IMR-90 (cell line): ENCODE measurements at regions not wholly inside any gene's neighbourhood (a gene's known extent, or its start where the extent isn't known, plus 50 kb on each side); places are given as distances from the start of the nearest gene placed in this dataset.

Experiments used
- ATAC-seq: fragments of 200-7000 bp; cut with Tn5 transposase; 2 replicates; pipeline ENCODE4 v1.9.1; 2020; ENCODE audit warnings: low read depth, mild to moderate bottlenecking, moderate library complexity
- BruUV-seq: library from RNA; stranded (reverse); fragments of 400-500 nt; replicated peaks from 2 replicates; lab custom pipeline; 2021; lab: Mats Ljungman, UMichigan
- CTCF ChIA-PET: fragments of 300-600 bp; formaldehyde crosslinking; extraction: SDS; loops from one replicate; lab custom pipeline; 2021; ENCODE audit warnings: antibody characterized with exemption; lab: Yijun Ruan, JAX
- POLR2A ChIA-PET: fragments of 300-600 bp; sonication (Branson Sonifier 250); formaldehyde crosslinking; loops from one replicate; lab custom pipeline; 2022; ENCODE audit warnings: antibody characterized with exemption; ENCODE audit not compliant: unreplicated experiment; lab: Charles Lee
- DNase-seq: peaks from one replicate; pipeline ENCODE4 v3.0.0; 2013
- H2AFZ ChIP-seq: replicated peaks from 2 replicates; pipeline ENCODE3; 2013; ENCODE audit warnings: low read length, mild to moderate bottlenecking; ENCODE audit not compliant: poor library complexity
- H2AK5ac ChIP-seq: 2 replicates; pipeline ENCODE4 v1.6.1; 2013; ENCODE audit warnings: low read depth, low read length, inconsistent platforms
- H2AK9ac ChIP-seq: replicated peaks from 2 replicates; pipeline ENCODE3; 2013; ENCODE audit warnings: mild to moderate bottlenecking, low read depth, low read length, moderate library complexity; ENCODE audit not compliant: poor library complexity
- H2BK120ac ChIP-seq: 2 replicates; pipeline ENCODE4 v1.6.1; 2013; ENCODE audit warnings: low read depth, low read length, inconsistent platforms
- H2BK15ac ChIP-seq: 3 replicates; pipeline ENCODE4 v1.6.1; 2013; ENCODE audit warnings: low read depth, low read length, inconsistent platforms
- H2BK20ac ChIP-seq: 2 replicates; pipeline ENCODE4 v1.6.1; 2013; ENCODE audit warnings: low read depth, mild to moderate bottlenecking, inconsistent platforms, low read length, moderate library complexity
- H2BK5ac ChIP-seq: 2 replicates; pipeline ENCODE4 v1.6.1; 2013; ENCODE audit warnings: mild to moderate bottlenecking, low read depth, low read length, inconsistent platforms; ENCODE audit not compliant: poor library complexity, severe bottlenecking
- H3K14ac ChIP-seq: replicated peaks from 2 replicates; pipeline ENCODE4 v1.6.1; 2013; ENCODE audit warnings: low read depth, low read length, inconsistent platforms
- H3K18ac ChIP-seq: 2 replicates; pipeline ENCODE4 v1.6.1; 2013; ENCODE audit warnings: low read depth, low read length, control low read depth
- H3K23ac ChIP-seq: 2 replicates; pipeline ENCODE4 v1.6.1; 2013; ENCODE audit warnings: low read depth, low read length, inconsistent platforms
- H3K27ac ChIP-seq: 2 replicates; pipeline ENCODE4 v1.5.1; 2013; ENCODE audit warnings: mild to moderate bottlenecking, control low read depth, low read length; ENCODE audit not compliant: insufficient read depth
- H3K27me3 ChIP-seq: 2 replicates; pipeline ENCODE4 v1.6.1; 2013; ENCODE audit warnings: low read length; ENCODE audit not compliant: control insufficient read depth, insufficient read depth
- H3K36me3 ChIP-seq: 2 replicates; pipeline ENCODE4 v1.6.1; 2013; ENCODE audit warnings: low read length, mixed read lengths; ENCODE audit not compliant: control insufficient read depth, insufficient read depth
- H3K4ac ChIP-seq: 2 replicates; pipeline ENCODE4 v1.6.1; 2013; ENCODE audit warnings: low read depth, low read length, inconsistent platforms
- H3K4me1 ChIP-seq: 2 replicates; pipeline ENCODE4 v1.6.1; 2013; ENCODE audit warnings: low read length, mixed read lengths; ENCODE audit not compliant: control insufficient read depth, insufficient read depth
- H3K4me2 ChIP-seq: 2 replicates; pipeline ENCODE4 v1.6.1; 2013; ENCODE audit warnings: low read depth, mild to moderate bottlenecking, control low read depth, low read length, moderate library complexity
- H3K4me3 ChIP-seq: 2 replicates; pipeline ENCODE4 v1.5.1; 2013; ENCODE audit warnings: low read depth, mild to moderate bottlenecking, control low read depth, low read length, moderate library complexity; ENCODE audit not compliant: insufficient read depth
- H3K56ac ChIP-seq: 2 replicates; pipeline ENCODE4 v1.6.1; 2013; ENCODE audit warnings: low read length, inconsistent platforms; ENCODE audit not compliant: insufficient read depth; ENCODE audit errors: extremely low read depth
- H3K79me1 ChIP-seq, 2 experiments: 2 replicates each; pipeline ENCODE4 v1.6.1; 2013; ENCODE audit warnings: low read length in 2 of 2, inconsistent platforms in 1 of 2, low read depth in 1 of 2
- H3K9ac ChIP-seq: 2 replicates; pipeline ENCODE4 v1.6.1; 2013; ENCODE audit warnings: low read depth, low read length, control low read depth
- H3K9me1 ChIP-seq: 2 replicates; pipeline ENCODE4 v1.6.1; 2013; ENCODE audit warnings: low read length, inconsistent platforms; ENCODE audit not compliant: insufficient read depth
- H3K9me3 ChIP-seq: 2 replicates; pipeline ENCODE4 v1.6.1; 2013; ENCODE audit warnings: low read length; ENCODE audit not compliant: control insufficient read depth, insufficient read depth
- H4K20me1 ChIP-seq: 2 replicates; pipeline ENCODE4 v1.6.1; 2013; ENCODE audit warnings: low read length, inconsistent platforms; ENCODE audit not compliant: insufficient read depth
- H4K5ac ChIP-seq: 2 replicates; pipeline ENCODE4 v1.6.1; 2013; ENCODE audit warnings: mild to moderate bottlenecking, low read depth, low read length, control low read depth
- H4K8ac ChIP-seq, 2 experiments: 2 replicates each; pipeline ENCODE4 v1.6.1; 2013; ENCODE audit warnings: low read depth in 2 of 2, low read length in 2 of 2, control low read depth in 1 of 2, inconsistent platforms in 1 of 2
- H4K91ac ChIP-seq: 2 replicates; pipeline ENCODE4 v1.6.1; 2013; ENCODE audit warnings: low read depth, low read length, inconsistent platforms; ENCODE audit not compliant: insufficient read depth
- CEBPB ChIP-seq: IDR thresholded peaks from 2 replicates; pipeline ENCODE4 v1.6.1; 2012; ENCODE audit warnings: low read depth, low read length, improper control_type of control experiment
- MAZ ChIP-seq: IDR thresholded peaks from 2 replicates; pipeline ENCODE4 v1.6.1; 2012; ENCODE audit warnings: low read depth, mild to moderate bottlenecking, low read length, improper control_type of control experiment, moderate library complexity, borderline replicate concordance
- MXI1 ChIP-seq: IDR thresholded peaks from 2 replicates; pipeline ENCODE4 v1.6.1; 2012; ENCODE audit warnings: low read depth, mild to moderate bottlenecking, low read length, moderate library complexity, borderline replicate concordance
- POLR2A ChIP-seq: IDR thresholded peaks from 2 replicates; pipeline ENCODE4 v1.6.1; 2012; ENCODE audit warnings: mild to moderate bottlenecking, low read depth, low read length
- RCOR1 ChIP-seq: IDR thresholded peaks from 2 replicates; pipeline ENCODE4 v1.6.1; 2012; ENCODE audit warnings: mild to moderate bottlenecking, low read length, improper control_type of control experiment; ENCODE audit not compliant: insufficient replicate concordance
- RFX5 ChIP-seq: IDR thresholded peaks from 2 replicates; pipeline ENCODE4 v1.8.0; 2012; ENCODE audit warnings: low read depth, mild to moderate bottlenecking, low read length, moderate library complexity
- WGBS, 2 experiments: methylation state at CpG; one replicate each; pipeline versions ENCODE4 v1.1.5 to v1.1.7; 2013; ENCODE audit warnings: missing lambda C conversion rate in 2 of 2; ENCODE audit not compliant: insufficient read length in 1 of 2; ENCODE audit errors: extremely low coverage in 2 of 2; 5-methylcytosine and 5-hydroxymethylcytosine counted together
- dilution Hi-C: fragments of 300-500 bp; cut with HindIII; formaldehyde crosslinking; loops from one replicate; pipeline ENCODE4 v1.14.3; 2018; ENCODE audit warnings: low sequenced_read_pairs; ENCODE audit not compliant: unreplicated experiment
- in situ Hi-C: fragments of 300-500 bp; cut with MboI; formaldehyde crosslinking; loops from 3 replicates; pipeline ENCODE4 v1.14.3; 2019; ENCODE audit warnings: low sequenced_read_pairs, inconsistent platforms, mixed read lengths
- intact Hi-C: fragments of 100-400 bp; cut with micrococcal nuclease; formaldehyde crosslinking; loops from 2 replicates; pipeline ENCODE4 v1.10.0; 2022
- TF ChIP-seq, protein P1 (sequence below): fragments of 150-350 bp; IDR thresholded peaks from 2 replicates; pipeline ENCODE4 v1.6.1; 2016; ENCODE audit warnings: low read depth, mild to moderate bottlenecking, low read length, moderate library complexity, borderline replicate concordance
- TF ChIP-seq, protein P2 (sequence below): fragments of 150-350 bp; IDR thresholded peaks from 2 replicates; pipeline ENCODE4 v1.6.1; 2017; ENCODE audit warnings: mild to moderate bottlenecking, antibody characterized with exemption, low read length, low read depth

GRCh38 chr12:105852951-105853350 lies 285.8 kb downstream of the NUAK1 start:
- Histone ChIP-seq H2BK5ac (no peak overlapping the region), H2AFZ (no peak overlapping the region), H3K18ac (no peak overlapping the region), H3K23ac (no peak overlapping the region), H2AK5ac (no peak overlapping the region), H3K4me3 (no peak overlapping the region), H3K14ac (no peak overlapping the region), H3K27me3 (peaks cover 4% of the 10 kb centered on the region; the same call in 1 of the 2 replicates), H3K4ac (no peak overlapping the region), H3K9me3 (no peaks in the 10 kb centered on the region), H3K4me2 (no peak overlapping the region), H2BK20ac (no peak overlapping the region), H3K36me3 (no peaks in the 10 kb centered on the region), H4K8ac (no peak overlapping the region), H2BK120ac (no peak overlapping the region), H3K4me1 (no peaks in the 10 kb centered on the region), H4K5ac (no peak overlapping the region), H4K20me1 (no peaks in the 10 kb centered on the region), H4K91ac (no peak overlapping the region), H3K9me1 (no peaks in the 10 kb centered on the region; the same call in 1 of the 2 replicates), H3K27ac (no peak overlapping the region), H2AK9ac (no peak overlapping the region), H3K56ac (no peak overlapping the region), H3K9ac (no peak overlapping the region), H2BK15ac (no peak overlapping the region), H3K79me1 (no peaks in the 10 kb centered on the region)
- intact Hi-C loops: no loop called here
- dilution Hi-C loops: no loop called here
- CTCF ChIA-PET: no interaction called here
- BruUV-seq: no TSS peak
- ATAC-seq (no peak), DNase-seq (no peak)
- no peak for TF ChIP-seq POLR2A
- TF ChIP-seq CEBPB: no peak
- TF ChIP-seq MXI1: no peak
- TF ChIP-seq RFX5: no peak
- TF ChIP-seq, protein P1, sequence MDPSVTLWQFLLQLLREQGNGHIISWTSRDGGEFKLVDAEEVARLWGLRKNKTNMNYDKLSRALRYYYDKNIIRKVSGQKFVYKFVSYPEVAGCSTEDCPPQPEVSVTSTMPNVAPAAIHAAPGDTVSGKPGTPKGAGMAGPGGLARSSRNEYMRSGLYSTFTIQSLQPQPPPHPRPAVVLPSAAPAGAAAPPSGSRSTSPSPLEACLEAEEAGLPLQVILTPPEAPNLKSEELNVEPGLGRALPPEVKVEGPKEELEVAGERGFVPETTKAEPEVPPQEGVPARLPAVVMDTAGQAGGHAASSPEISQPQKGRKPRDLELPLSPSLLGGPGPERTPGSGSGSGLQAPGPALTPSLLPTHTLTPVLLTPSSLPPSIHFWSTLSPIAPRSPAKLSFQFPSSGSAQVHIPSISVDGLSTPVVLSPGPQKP: no peak
- TF ChIP-seq MAZ: no peak
- TF ChIP-seq, protein P2, sequence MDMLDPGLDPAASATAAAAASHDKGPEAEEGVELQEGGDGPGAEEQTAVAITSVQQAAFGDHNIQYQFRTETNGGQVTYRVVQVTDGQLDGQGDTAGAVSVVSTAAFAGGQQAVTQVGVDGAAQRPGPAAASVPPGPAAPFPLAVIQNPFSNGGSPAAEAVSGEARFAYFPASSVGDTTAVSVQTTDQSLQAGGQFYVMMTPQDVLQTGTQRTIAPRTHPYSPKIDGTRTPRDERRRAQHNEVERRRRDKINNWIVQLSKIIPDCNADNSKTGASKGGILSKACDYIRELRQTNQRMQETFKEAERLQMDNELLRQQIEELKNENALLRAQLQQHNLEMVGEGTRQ: no peak
- no peak for TF ChIP-seq RCOR1
- POLR2A ChIA-PET: no interaction called here
- no CpG with 5 or more reads among the region's 2 CpGs for WGBS, 2 experiments
- in situ Hi-C loops: no loop called here
